Vagina (tissue), 2 donors: ENCODE measurements at regions not wholly inside any gene's neighbourhood (a gene's known extent, or its start where the extent isn't known, plus 50 kb on each side); places are given as distances from the start of the nearest gene placed in this dataset.

Source experiments
- CTCF ChIP-seq, 3 experiments: fragments of 450-650 bp in 2 of 3; fragments of 200-600 bp in 1 of 3; sonication (generic) in 1 of 3; IDR thresholded peaks; one replicate each; pipeline ENCODE4 v1.5.1; 2017 to 2019; ENCODE audit warnings: antibody characterized with exemption in 3 of 3, mild to moderate bottlenecking in 2 of 3, moderate library complexity in 2 of 3
- POLR2A ChIP-seq, 2 donors: fragments of 450-650 bp; IDR thresholded peaks; one replicate each; pipeline ENCODE4 v1.6.1; 2017; ENCODE audit warnings: antibody characterized with exemption in 2 of 2, mild to moderate bottlenecking in 2 of 2, moderate library complexity in 2 of 2

DNA sequence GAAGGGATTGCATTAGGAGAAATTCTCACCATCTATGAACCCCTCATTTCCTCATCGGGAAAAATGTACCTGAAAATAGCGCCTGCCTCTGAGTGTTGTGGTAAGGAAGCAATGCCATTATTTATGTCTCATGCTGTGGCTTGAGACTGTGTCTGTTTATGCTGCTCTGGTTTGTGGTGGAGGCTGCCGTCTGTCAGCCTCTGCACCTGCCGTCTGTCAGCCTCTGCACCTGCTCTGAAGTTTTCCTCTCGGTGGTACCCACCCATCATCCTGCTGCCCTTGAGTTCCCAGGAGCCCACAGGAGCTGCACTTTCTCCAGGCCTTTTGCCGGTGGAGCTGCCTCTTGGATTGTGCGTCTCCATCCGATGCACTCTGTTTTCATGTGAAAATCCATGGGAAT is 68.5 kb upstream of the PPP2R3B start:
- TF ChIP-seq CTCF (IDR thresholded peaks at IDR 0.05) (no peak), POLR2A (IDR thresholded peaks at IDR 0.05) (no peak)
